ENCODE measurements at regions not wholly inside any gene's neighbourhood (a gene's known extent, or its start where the extent isn't known, plus 50 kb on each side); places are given as distances from the start of the nearest gene placed in this dataset.
"Not testable (repeated sequence)": the region's sequence is repeated elsewhere in the genome, so short reads cannot be mapped to it uniquely, and the experiment has no call there.

DNA sequence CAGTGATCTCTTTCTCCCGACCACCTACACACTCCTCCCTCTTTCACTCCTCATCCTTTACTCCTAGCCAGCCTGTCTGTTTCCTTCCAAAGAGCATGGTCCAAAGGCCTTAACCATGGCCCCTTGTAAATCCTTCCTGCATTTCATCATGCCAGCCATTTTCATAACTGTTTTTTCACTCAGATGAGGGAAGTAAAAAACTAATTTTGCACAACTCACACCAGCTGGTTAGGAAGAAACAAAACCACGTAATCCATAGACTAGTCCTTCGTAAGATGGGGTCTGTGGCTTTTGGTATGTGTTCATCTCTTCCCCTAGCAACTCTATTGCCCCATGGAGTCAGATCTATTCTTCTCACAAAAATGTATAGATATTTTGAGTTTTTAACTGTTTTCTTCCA, 187.8 kb downstream of the SHOX2 start:
- H4K20me1 ChIP-seq (ENCODE audit: insufficient read depth, low read depth, low read length) = no peaks in the 10 kb centered on the region

DNA sequence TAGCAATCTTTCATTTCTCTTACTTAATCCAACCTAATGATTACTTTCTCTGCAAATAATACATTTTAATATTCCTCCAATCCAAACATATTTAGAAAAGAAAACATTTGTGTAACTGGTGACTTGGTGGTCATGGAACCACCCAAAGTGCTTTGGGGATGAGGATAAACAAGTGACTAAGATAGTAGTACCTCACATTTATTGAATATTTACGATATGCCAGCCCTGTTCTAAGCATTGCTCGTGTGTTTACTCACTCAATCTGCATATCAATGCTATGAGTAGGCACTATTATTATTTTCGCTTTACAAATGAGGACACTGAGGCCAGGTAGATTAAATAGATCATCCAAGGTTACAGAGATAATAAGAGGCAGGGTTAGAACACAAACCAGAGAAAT, 189.5 kb downstream of the SHOX2 start:
- Histone ChIP-seq H3K4me2 (ENCODE audit: low read depth, low read length, poor library complexity, severe bottlenecking) (no peak overlapping the region), H3K79me2 (ENCODE audit: low read length) (no peaks in the 10 kb centered on the region), H4K20me1 (ENCODE audit: insufficient read depth, low read depth, low read length) (no peaks in the 10 kb centered on the region), H3K4me3 (ENCODE audit: low read length) (no peak overlapping the region), H3K27ac (ENCODE audit: low read length) (no peak overlapping the region), H3K27me3 (ENCODE audit: low read length) (no peaks in the 10 kb centered on the region), H3K4me1 (ENCODE audit: low read length) (no peaks in the 10 kb centered on the region), H3K36me3 (ENCODE audit: insufficient read depth, low read length) (no peaks in the 10 kb centered on the region), H3K9me2 (replicated peaks; ENCODE audit: insufficient read depth, low read length) (no peaks in the 10 kb centered on the region), H3K9ac (ENCODE audit: low read length) (no peak overlapping the region), H2AFZ (ENCODE audit: low read length) (no peak overlapping the region), H3K9me3 (ENCODE audit: low read length) (no peaks in the 10 kb centered on the region)
- no peak for DNase-seq

More for the DNA sequence above, 187.8 kb downstream of the SHOX2 start:
- Histone ChIP-seq H3K4me3 (ENCODE audit: low read length) (no peak overlapping the region), H3K9me2 (replicated peaks; ENCODE audit: insufficient read depth, low read length) (no peaks in the 10 kb centered on the region), H3K36me3 (ENCODE audit: insufficient read depth, low read length) (no peaks in the 10 kb centered on the region), H3K4me2 (ENCODE audit: low read depth, low read length, poor library complexity, severe bottlenecking) (no peak overlapping the region), H2AFZ (ENCODE audit: low read length) (no peak overlapping the region), H3K9me3 (ENCODE audit: low read length) (no peaks in the 10 kb centered on the region), H3K79me2 (ENCODE audit: low read length) (no peaks in the 10 kb centered on the region), H3K9ac (ENCODE audit: low read length) (no peak overlapping the region), H3K27ac (ENCODE audit: low read length) (no peak overlapping the region), H3K4me1 (ENCODE audit: low read length) (no peaks in the 10 kb centered on the region), H3K27me3 (ENCODE audit: low read length) (no peaks in the 10 kb centered on the region)
- DNase-seq = no peak

GRCh38 chr3:157914882-157915281, 191.3 kb downstream of the SHOX2 start:
- no peak overlapping the region for H2AFZ ChIP-seq (ENCODE audit: low read length)
- H3K4me1 ChIP-seq (ENCODE audit: low read length) = peaks cover 8% of the 10 kb centered on the region
- no peak for DNase-seq
- H4K20me1 ChIP-seq (ENCODE audit: insufficient read depth, low read depth, low read length) = no peaks in the 10 kb centered on the region
- H3K4me2 ChIP-seq (ENCODE audit: low read depth, low read length, poor library complexity, severe bottlenecking) = no peak overlapping the region
- H3K27ac ChIP-seq (ENCODE audit: low read length) = no peak overlapping the region
- no peak overlapping the region for H3K9ac ChIP-seq (ENCODE audit: low read length)
- no peaks in the 10 kb centered on the region for H3K27me3 ChIP-seq (ENCODE audit: low read length)
- H3K9me2 ChIP-seq (replicated peaks; ENCODE audit: insufficient read depth, low read length) = no peaks in the 10 kb centered on the region
- H3K36me3 ChIP-seq (ENCODE audit: insufficient read depth, low read length) = no peaks in the 10 kb centered on the region
- no peaks in the 10 kb centered on the region for H3K9me3 ChIP-seq (ENCODE audit: low read length)
- no peak overlapping the region for H3K4me3 ChIP-seq (ENCODE audit: low read length)
- no peaks in the 10 kb centered on the region for H3K79me2 ChIP-seq (ENCODE audit: low read length)

- H3K79me2 ChIP-seq (ENCODE audit: low read length) = no peaks in the 10 kb centered on the region
- no peak overlapping the region for H2AFZ ChIP-seq (ENCODE audit: low read length)
- H3K4me2 ChIP-seq (ENCODE audit: low read depth, low read length, poor library complexity, severe bottlenecking) = no peak overlapping the region
- no peaks in the 10 kb centered on the region for H3K9me2 ChIP-seq (replicated peaks; ENCODE audit: insufficient read depth, low read length)
- DNase-seq = no peak
- no peak overlapping the region for H3K4me3 ChIP-seq (ENCODE audit: low read length)
- H3K27ac ChIP-seq (ENCODE audit: low read length) = no peak overlapping the region
- H3K27me3 ChIP-seq (ENCODE audit: low read length) = no peaks in the 10 kb centered on the region
- no peaks in the 10 kb centered on the region for H3K36me3 ChIP-seq (ENCODE audit: insufficient read depth, low read length)
- no peaks in the 10 kb centered on the region for H3K9me3 ChIP-seq (ENCODE audit: low read length)
- H4K20me1 ChIP-seq (ENCODE audit: insufficient read depth, low read depth, low read length) = no peaks in the 10 kb centered on the region
- peaks cover 8% of the 10 kb centered on the region for H3K4me1 ChIP-seq (ENCODE audit: low read length)
- no peak overlapping the region for H3K9ac ChIP-seq (ENCODE audit: low read length)
These were observed 192.5 kb downstream of the SHOX2 start for GRCh38 chr3:157913741-157914150.

DNA sequence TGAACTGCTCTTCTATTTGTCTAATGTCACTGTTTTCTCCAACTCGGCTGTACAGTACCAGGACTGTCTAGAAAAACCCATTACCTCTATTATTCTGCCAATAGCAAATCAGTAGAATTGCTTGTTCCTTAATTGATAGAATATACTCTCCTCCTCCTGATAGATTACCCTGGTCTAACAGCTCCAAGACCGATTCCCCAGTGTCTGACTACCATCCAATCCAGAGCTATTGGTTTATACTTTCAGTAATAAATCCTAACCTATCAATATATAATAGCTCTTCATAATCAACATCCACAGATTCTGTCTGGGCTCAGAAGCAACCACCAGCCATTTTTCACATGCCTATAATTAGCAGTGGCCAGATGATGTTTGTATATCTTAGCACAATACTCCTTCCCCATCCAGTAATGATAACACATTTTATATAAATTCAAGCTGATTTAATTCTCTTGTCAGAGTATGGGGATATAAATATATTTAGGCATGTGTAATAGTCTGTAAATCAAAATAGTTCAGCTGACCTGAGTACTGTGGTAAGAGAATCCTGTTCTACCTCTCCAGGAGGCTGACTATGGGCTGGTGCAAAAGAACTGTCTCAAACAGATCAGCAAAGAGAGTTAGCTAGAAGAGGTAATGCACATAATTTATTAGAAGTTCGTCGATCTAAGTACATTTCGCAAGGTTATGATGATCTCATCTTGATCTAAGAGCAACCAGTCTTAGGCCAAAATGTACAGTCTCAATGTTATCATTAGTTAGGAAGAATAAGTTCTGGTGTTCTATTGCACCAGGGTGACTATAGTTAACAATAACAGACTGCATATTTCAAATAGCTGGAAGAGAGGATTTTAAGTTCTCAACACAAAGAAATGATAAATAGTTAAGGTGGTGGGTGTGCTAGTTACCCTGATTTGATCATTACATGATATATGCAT, 193.4 kb downstream of the SHOX2 start:
- Histone ChIP-seq H4K20me1 (ENCODE audit: insufficient read depth, low read depth, low read length) (no peaks in the 10 kb centered on the region), H3K9me2 (replicated peaks; ENCODE audit: insufficient read depth, low read length) (no peaks in the 10 kb centered on the region), H2AFZ (ENCODE audit: low read length) (no peak overlapping the region), H3K36me3 (ENCODE audit: insufficient read depth, low read length) (no peaks in the 10 kb centered on the region), H3K27ac (ENCODE audit: low read length) (no peak overlapping the region), H3K9me3 (ENCODE audit: low read length) (no peaks in the 10 kb centered on the region), H3K9ac (ENCODE audit: low read length) (no peak overlapping the region), H3K4me2 (ENCODE audit: low read depth, low read length, poor library complexity, severe bottlenecking) (no peak overlapping the region), H3K79me2 (ENCODE audit: low read length) (no peaks in the 10 kb centered on the region), H3K27me3 (ENCODE audit: low read length) (no peaks in the 10 kb centered on the region), H3K4me3 (ENCODE audit: low read length) (no peak overlapping the region), H3K4me1 (ENCODE audit: low read length) (peaks cover 8% of the 10 kb centered on the region)
- no peak for DNase-seq

DNA sequence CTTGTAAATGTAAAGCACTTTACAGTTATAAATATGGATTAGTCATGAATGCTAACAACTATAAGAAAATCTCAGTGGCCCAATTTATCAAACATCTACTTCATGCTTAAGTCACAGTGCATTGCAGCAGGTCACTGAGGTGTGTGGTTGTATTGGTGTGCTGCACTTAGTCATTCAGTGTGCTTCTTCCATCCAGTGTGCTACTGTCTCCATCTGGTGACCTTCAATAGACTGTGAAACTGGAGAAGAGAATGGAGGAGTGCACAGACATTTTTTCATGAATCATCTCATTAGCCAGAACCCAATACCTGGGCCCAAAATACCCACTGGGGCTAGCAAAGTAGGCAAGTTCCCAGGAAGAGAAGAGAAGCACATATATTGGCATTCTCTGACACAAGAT, 199.6 kb downstream of the SHOX2 start:
- H3K27me3 ChIP-seq (ENCODE audit: low read length) = 0 out of 2 replicates have a peak, but pooled peaks cover 2% of the 10 kb centered on the region
- H3K79me2 ChIP-seq (ENCODE audit: low read length) = no peaks in the 10 kb centered on the region
- no peak for DNase-seq
- H3K9ac ChIP-seq (ENCODE audit: low read length) = no peak overlapping the region
- H3K9me3 ChIP-seq (ENCODE audit: low read length) = peaks cover 2% of the 10 kb centered on the region; the same call in 1 of the 2 replicates
- H3K9me2 ChIP-seq (replicated peaks; ENCODE audit: insufficient read depth, low read length) = no peaks in the 10 kb centered on the region
- H3K4me3 ChIP-seq (ENCODE audit: low read length) = no peak overlapping the region
- no peak overlapping the region for H3K27ac ChIP-seq (ENCODE audit: low read length)
- peaks cover 8% of the 10 kb centered on the region for H3K4me1 ChIP-seq (ENCODE audit: low read length)
- H4K20me1 ChIP-seq (ENCODE audit: insufficient read depth, low read depth, low read length) = no peaks in the 10 kb centered on the region
- no peak overlapping the region for H3K4me2 ChIP-seq (ENCODE audit: low read depth, low read length, poor library complexity, severe bottlenecking)
- H2AFZ ChIP-seq (ENCODE audit: low read length) = no peak overlapping the region
- H3K36me3 ChIP-seq (ENCODE audit: insufficient read depth, low read length) = no peaks in the 10 kb centered on the region

DNA sequence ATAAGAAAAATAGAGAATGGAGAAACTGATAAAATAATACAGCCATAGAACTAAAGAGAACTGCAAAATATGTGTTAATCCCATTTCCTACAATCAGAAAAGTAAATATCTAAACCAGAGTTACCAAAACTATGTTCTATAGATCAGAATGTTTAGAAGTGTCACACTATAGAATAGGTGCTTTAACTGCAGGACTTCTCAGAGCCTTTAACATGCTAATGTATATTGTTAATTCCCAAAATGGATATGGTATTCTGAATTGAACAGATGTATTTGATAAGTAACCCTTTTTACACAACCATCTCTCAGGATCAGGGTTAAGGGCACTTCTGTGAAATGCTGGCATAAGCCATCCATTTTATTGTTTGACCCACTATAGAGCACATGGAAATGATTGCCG, 200.3 kb downstream of the SHOX2 start:
- Histone ChIP-seq H3K9me2 (replicated peaks; ENCODE audit: insufficient read depth, low read length) (no peaks in the 10 kb centered on the region), H2AFZ (ENCODE audit: low read length) (no peak overlapping the region), H3K36me3 (ENCODE audit: insufficient read depth, low read length) (no peaks in the 10 kb centered on the region), H3K9me3 (ENCODE audit: low read length) (peaks cover 2% of the 10 kb centered on the region; the same call in 1 of the 2 replicates), H3K4me3 (ENCODE audit: low read length) (no peak overlapping the region), H3K27ac (ENCODE audit: low read length) (no peak overlapping the region), H4K20me1 (ENCODE audit: insufficient read depth, low read depth, low read length) (no peaks in the 10 kb centered on the region), H3K27me3 (ENCODE audit: low read length) (0 out of 2 replicates have a peak, but pooled peaks cover 2% of the 10 kb centered on the region), H3K9ac (ENCODE audit: low read length) (no peak overlapping the region), H3K4me1 (ENCODE audit: low read length) (peaks cover 8% of the 10 kb centered on the region), H3K79me2 (ENCODE audit: low read length) (no peaks in the 10 kb centered on the region), H3K4me2 (ENCODE audit: low read depth, low read length, poor library complexity, severe bottlenecking) (no peak overlapping the region)
- no peak for DNase-seq

DNA sequence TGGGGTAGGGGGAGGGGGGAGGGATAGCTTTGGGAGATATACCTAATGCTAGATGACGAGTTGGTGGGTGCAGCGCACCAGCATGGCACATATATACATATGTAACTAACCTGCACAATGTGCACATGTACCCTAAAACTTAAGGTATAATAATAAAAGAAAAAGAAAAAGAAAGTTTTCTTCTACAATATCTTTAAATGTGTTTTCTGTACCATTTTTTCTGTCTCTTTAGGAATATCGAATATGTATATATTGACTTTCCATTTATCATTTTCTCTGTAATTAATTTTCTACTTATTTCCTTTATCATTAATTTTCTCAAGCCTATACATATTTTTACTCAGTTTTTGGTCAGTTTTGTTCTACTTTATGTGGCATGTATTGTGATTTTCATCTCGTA, 203.5 kb downstream of the SHOX2 start:
- H3K9me2 ChIP-seq (replicated peaks; ENCODE audit: insufficient read depth, low read length); H3K4me2 ChIP-seq (ENCODE audit: low read depth, low read length, poor library complexity, severe bottlenecking); H4K20me1 ChIP-seq (ENCODE audit: insufficient read depth, low read depth, low read length); H3K9me3 ChIP-seq (ENCODE audit: low read length); H3K4me1 ChIP-seq (ENCODE audit: low read length); H3K36me3 ChIP-seq (ENCODE audit: insufficient read depth, low read length); H2AFZ ChIP-seq (ENCODE audit: low read length); H3K4me3 ChIP-seq (ENCODE audit: low read length); H3K79me2 ChIP-seq (ENCODE audit: low read length); DNase-seq; H3K27ac ChIP-seq (ENCODE audit: low read length); H3K9ac ChIP-seq (ENCODE audit: low read length); H3K27me3 ChIP-seq (ENCODE audit: low read length): not testable (repeated sequence)

Data from Karpas-422 (cell line).